Lung (tissue), 11 donors: ENCODE measurements at regions not wholly inside any gene's neighbourhood (a gene's known extent, or its start where the extent isn't known, plus 50 kb on each side); places are given as distances from the start of the nearest gene placed in this dataset.

ENCODE experiments used
- ATAC-seq: fragments of 200-7000 bp; cut with Tn5 transposase; one replicate; pipeline ENCODE4 v1.9.1; 2020; ENCODE audit warnings: moderate number of reproducible peaks; ENCODE audit not compliant: insufficient read depth, low FRiP score
- DNase-seq, 3 donors: peaks; one replicate each; pipeline ENCODE4 v3.0.0-alpha.2; 2013 to 2017
- H3K27ac ChIP-seq, 2 donors: one replicate each; pipeline ENCODE4 v1.5.1; 2013; ENCODE audit warnings: mild to moderate bottlenecking in 2 of 2, moderate library complexity in 2 of 2, control low read depth in 1 of 2, inconsistent platforms in 1 of 2, low read depth in 1 of 2, low read length in 1 of 2
- H3K27me3 ChIP-seq, 3 donors: one replicate each; pipeline ENCODE4 v1.5.1; 2013; ENCODE audit warnings: low read length in 2 of 3; ENCODE audit not compliant: control insufficient read depth in 3 of 3, insufficient read depth in 3 of 3
- H3K36me3 ChIP-seq, 4 donors: one replicate each; pipeline ENCODE4 v1.5.1; 2013; ENCODE audit warnings: low read length in 4 of 4, mild to moderate bottlenecking in 1 of 4, moderate library complexity in 1 of 4; ENCODE audit not compliant: control insufficient read depth in 4 of 4, insufficient read depth in 4 of 4
- H3K4me1 ChIP-seq, 5 donors: one replicate each; pipeline ENCODE4 v1.5.1; 2013; ENCODE audit warnings: low read length in 5 of 5, mild to moderate bottlenecking in 2 of 5, moderate library complexity in 1 of 5; ENCODE audit not compliant: control insufficient read depth in 5 of 5, insufficient read depth in 5 of 5
- H3K4me3 ChIP-seq: one replicate; pipeline ENCODE4 v1.5.1; 2013; ENCODE audit warnings: mild to moderate bottlenecking, control low read depth, moderate library complexity
- H3K9ac ChIP-seq, 2 donors: one replicate each; pipeline ENCODE4 v1.5.1; 2013; ENCODE audit warnings: low read length in 2 of 2, control low read depth in 1 of 2; ENCODE audit not compliant: insufficient read depth in 1 of 2
- H3K9me3 ChIP-seq, 4 donors: one replicate each; pipeline ENCODE4 v1.5.1; 2013; ENCODE audit warnings: low read length in 3 of 4, mild to moderate bottlenecking in 1 of 4, moderate library complexity in 1 of 4; ENCODE audit not compliant: control insufficient read depth in 4 of 4, insufficient read depth in 3 of 4
- WGBS, 2 donors: extraction: QIAGEN DNeasy Blood & Tissue Kit; methylation state at CpG; one replicate each; pipeline ENCODE4 v1.1.7; 2013; 5-methylcytosine and 5-hydroxymethylcytosine counted together
- TF ChIP-seq, protein P1 (sequence below): IDR thresholded peaks from 2 replicates; pipeline ENCODE4 v1.5.1; 2012; ENCODE audit warnings: mild to moderate bottlenecking; ENCODE audit errors: control extremely low read depth, extremely low read depth
- donor health status: control.
- donor health status: control.
- donor health status: Bipolar disorder and iron deficiency.
- donor health status: healthy.
- donor health status: DM: yes; HTN: yes; CAD: no.

DNA sequence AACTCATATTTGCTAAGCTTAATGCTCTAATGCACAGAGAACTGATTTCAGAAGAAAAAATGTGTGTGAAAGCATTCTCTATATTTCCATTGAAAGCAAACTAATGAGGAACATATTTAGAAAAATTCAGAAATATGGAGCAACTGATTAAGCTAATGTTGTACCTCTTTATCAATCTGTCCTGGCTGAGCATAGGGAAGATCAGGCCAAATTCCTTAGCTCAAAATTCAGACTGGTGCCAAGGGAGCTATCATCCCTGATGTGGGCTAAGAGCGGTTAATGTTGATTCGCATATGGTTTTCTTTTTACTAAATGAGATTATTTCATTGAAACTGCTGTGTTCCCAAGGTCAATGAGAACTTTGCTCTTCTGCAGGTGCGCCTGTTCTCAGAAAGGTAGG, 93.9 kb upstream of the HS3ST5 start:
- DNase-seq (no peak), ATAC-seq (no peak)
- WGBS, 2 donors: 90 to 95% methylated on average over 3 of the region's 3 CpGs
- TF ChIP-seq, protein P1, sequence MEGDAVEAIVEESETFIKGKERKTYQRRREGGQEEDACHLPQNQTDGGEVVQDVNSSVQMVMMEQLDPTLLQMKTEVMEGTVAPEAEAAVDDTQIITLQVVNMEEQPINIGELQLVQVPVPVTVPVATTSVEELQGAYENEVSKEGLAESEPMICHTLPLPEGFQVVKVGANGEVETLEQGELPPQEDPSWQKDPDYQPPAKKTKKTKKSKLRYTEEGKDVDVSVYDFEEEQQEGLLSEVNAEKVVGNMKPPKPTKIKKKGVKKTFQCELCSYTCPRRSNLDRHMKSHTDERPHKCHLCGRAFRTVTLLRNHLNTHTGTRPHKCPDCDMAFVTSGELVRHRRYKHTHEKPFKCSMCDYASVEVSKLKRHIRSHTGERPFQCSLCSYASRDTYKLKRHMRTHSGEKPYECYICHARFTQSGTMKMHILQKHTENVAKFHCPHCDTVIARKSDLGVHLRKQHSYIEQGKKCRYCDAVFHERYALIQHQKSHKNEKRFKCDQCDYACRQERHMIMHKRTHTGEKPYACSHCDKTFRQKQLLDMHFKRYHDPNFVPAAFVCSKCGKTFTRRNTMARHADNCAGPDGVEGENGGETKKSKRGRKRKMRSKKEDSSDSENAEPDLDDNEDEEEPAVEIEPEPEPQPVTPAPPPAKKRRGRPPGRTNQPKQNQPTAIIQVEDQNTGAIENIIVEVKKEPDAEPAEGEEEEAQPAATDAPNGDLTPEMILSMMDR: no peak
- Histone ChIP-seq H3K36me3 (no peaks in the 10 kb centered on the region), H3K27ac (no peak overlapping the region), H3K4me1 (no peaks in the 10 kb centered on the region), H3K4me3 (no peak overlapping the region), H3K9ac (no peak overlapping the region), H3K9me3 (no peaks in the 10 kb centered on the region), H3K27me3 (no peaks in the 10 kb centered on the region)

GRCh38 chr6:114435985-114436384, 93.2 kb upstream of the HS3ST5 start:
- no peaks in the 10 kb centered on the region for H3K27me3 ChIP-seq
- ATAC-seq: no peak
- TF ChIP-seq, protein P1: no peak
- no peaks in the 10 kb centered on the region for H3K4me1 ChIP-seq
- no peak overlapping the region for H3K9ac ChIP-seq
- DNase-seq: no peak
- no peak overlapping the region for H3K27ac ChIP-seq
- H3K36me3 ChIP-seq: no peaks in the 10 kb centered on the region
- no peaks in the 10 kb centered on the region for H3K9me3 ChIP-seq
- H3K4me3 ChIP-seq: no peak overlapping the region

DNA sequence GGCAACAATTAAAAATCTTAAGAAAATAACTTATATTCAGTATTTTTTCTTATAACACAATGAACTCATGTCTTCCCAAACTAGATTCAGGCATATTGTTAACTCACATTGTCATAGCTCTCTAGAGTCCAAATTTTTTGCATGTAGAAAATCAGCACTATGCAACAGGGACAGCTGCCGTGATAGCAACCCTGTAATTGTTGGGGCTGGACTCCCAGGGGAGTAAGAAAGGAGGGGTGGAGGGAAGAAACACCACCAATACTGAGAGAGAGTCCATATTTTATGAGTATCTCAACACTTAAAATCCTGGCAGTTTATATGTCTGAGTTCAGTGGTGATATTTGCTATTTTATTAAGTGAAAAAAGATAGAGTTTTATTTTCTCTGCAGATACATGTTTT, 89.6 kb upstream of the HS3ST5 start:
- WGBS, 2 donors: 48 to 65% methylated on average over 1 of the region's 1 CpG
- DNase-seq: peak in 2 of 3 donors; percentile 6 to 25

GRCh38 chr6:114431641-114432040, 88.8 kb upstream of the HS3ST5 start:
- 77 to 78% methylated on average over 1 of the region's 1 CpG for WGBS, 2 donors
- Histone ChIP-seq H3K9ac (no peak overlapping the region), H3K27me3 (no peaks in the 10 kb centered on the region), H3K4me3 (no peak overlapping the region), H3K9me3 (no peaks in the 10 kb centered on the region), H3K36me3 (no peaks in the 10 kb centered on the region), H3K27ac (no peak overlapping the region), H3K4me1 (no peaks in the 10 kb centered on the region)
- DNase-seq (no peak), ATAC-seq (no peak)
- TF ChIP-seq, protein P1: no peak

More for the DNA sequence above, 89.6 kb upstream of the HS3ST5 start:
- no peak overlapping the region for H3K4me3 ChIP-seq
- H3K36me3 ChIP-seq: no peaks in the 10 kb centered on the region
- no peaks in the 10 kb centered on the region for H3K4me1 ChIP-seq
- ATAC-seq: no peak
- TF ChIP-seq, protein P1: no peak
- H3K9me3 ChIP-seq: no peaks in the 10 kb centered on the region
- H3K9ac ChIP-seq: no peak overlapping the region
- no peaks in the 10 kb centered on the region for H3K27me3 ChIP-seq
- H3K27ac ChIP-seq: no peak overlapping the region
